ENCODE measurements at regions not wholly inside any gene's neighbourhood (a gene's known extent, or its start where the extent isn't known, plus 50 kb on each side); places are given as distances from the start of the nearest gene placed in this dataset.

- H3K9ac ChIP-seq = no peak overlapping the region
- ChIA-PET CTCF (interaction anchor here (1.5 kb wide), 1 partner anchor 13 kb away, joined by 3 read pairs; no protein-coding TSS in a partner anchor), POLR2A (no interaction called here)
- H4K20me1 ChIP-seq (ENCODE audit: insufficient read depth) = no peaks in the 10 kb centered on the region
- no peak overlapping the region for H3K27ac ChIP-seq (ENCODE audit: low read depth in 2 of 2, low read length in 1 of 2)
- no peaks in the 10 kb centered on the region; the same call in 1 of the 2 replicates for H3K9me3 ChIP-seq
- no peaks in the 10 kb centered on the region; a peak in 1 of 4 replicates for H3K4me1 ChIP-seq (ENCODE audit: control insufficient read depth in 1 of 2, insufficient read depth in 2 of 2, low read depth in 1 of 2, low read length in 1 of 2)
- H3K4me2 ChIP-seq = no peak overlapping the region
- H3F3A ChIP-seq (replicated peaks; ENCODE audit: insufficient read depth) = no peaks in the 10 kb centered on the region
- H3K9me2 ChIP-seq = no peaks in the 10 kb centered on the region
- TF ChIP-seq CTCF (IDR thresholded peaks at IDR 0.05) (no peak), EP300 (IDR thresholded peaks at IDR 0.05; ENCODE audit: borderline replicate concordance in 1 of 2, low read depth in 1 of 2, low read length in 1 of 2) (peak in 1 of 2 experiments; percentile 12; a peak in 1 of 4 replicates), MEF2A (IDR thresholded peaks at IDR 0.05; ENCODE audit: borderline replicate concordance, low read depth) (no peak), USF1 (IDR thresholded peaks at IDR 0.05; ENCODE audit: borderline replicate concordance, low read depth) (no peak), REST (IDR thresholded peaks at IDR 0.05; ENCODE audit: low read depth, low read length) (no peak), FOXM1 (IDR thresholded peaks at IDR 0.05; ENCODE audit: low read depth) (no peak), RAD21 (IDR thresholded peaks at IDR 0.05; ENCODE audit: low read length) (no peak), GATA2 (CRISPR knock-in tag; IDR thresholded peaks at IDR 0.05) (no peak)
- H3K4me3 ChIP-seq (ENCODE audit: low read depth in 2 of 2, low read length in 1 of 2) = no peak overlapping the region
- H3K79me2 ChIP-seq (ENCODE audit: insufficient read depth) = no peaks in the 10 kb centered on the region
- no peaks in the 10 kb centered on the region for H3K27me3 ChIP-seq (ENCODE audit: insufficient read depth)
- no peak for DNase-seq
- H3K36me3 ChIP-seq (replicated peaks in 1 of 2; ENCODE audit: control insufficient read depth in 1 of 2, insufficient read depth in 2 of 2, low read length in 1 of 2) = no peaks in the 10 kb centered on the region
- no peak overlapping the region for H2AFZ ChIP-seq (ENCODE audit: low read depth)
Observed at GRCh38 chr5:101929628-101930027, 366.5 kb downstream of the SLCO4C1 start.

- WGBS (ENCODE audit: low lambda C conversion rate) = 19% methylated on average over 2 of the region's 2 CpGs
- CTCF ChIA-PET = interaction anchor here (1.0 kb wide), 1 partner anchor 8 kb away, joined by 3 read pairs; no protein-coding TSS in a partner anchor
- TF ChIP-seq ZBTB33 (IDR thresholded peaks at IDR 0.05; ENCODE audit: borderline replicate concordance, low read depth) (no peak), SIN3A (IDR thresholded peaks at IDR 0.05; ENCODE audit: borderline replicate concordance, low read depth, low read length) (no peak), PBX3 (IDR thresholded peaks at IDR 0.05) (no peak), YY1 (IDR thresholded peaks at IDR 0.05; ENCODE audit: low read depth) (no peak), REST (IDR thresholded peaks at IDR 0.05; ENCODE audit: low read depth, low read length) (no peak), NFIC (IDR thresholded peaks at IDR 0.05; ENCODE audit: borderline replicate concordance) (no peak), RCOR1 (IDR thresholded peaks at IDR 0.05; ENCODE audit: low read length) (no peak), RAD21 (IDR thresholded peaks at IDR 0.05; ENCODE audit: low read length) (no peak)
Observed at GRCh38 chr5:101917166-101917565, 378.9 kb downstream of the SLCO4C1 start.

More at GRCh38 chr5:101917166-101917565, 378.9 kb downstream of the SLCO4C1 start:
- Histone ChIP-seq H3K4me2 (no peak overlapping the region), H3K4me1 (ENCODE audit: control insufficient read depth in 1 of 2, insufficient read depth in 2 of 2, low read depth in 1 of 2, low read length in 1 of 2) (no peaks in the 10 kb centered on the region; a peak in 1 of 4 replicates), H3K36me3 (replicated peaks in 1 of 2; ENCODE audit: control insufficient read depth in 1 of 2, insufficient read depth in 2 of 2, low read length in 1 of 2) (no peaks in the 10 kb centered on the region), H3K79me2 (ENCODE audit: insufficient read depth) (no peaks in the 10 kb centered on the region), H3K27me3 (ENCODE audit: insufficient read depth) (no peaks in the 10 kb centered on the region), H4K20me1 (ENCODE audit: insufficient read depth) (no peaks in the 10 kb centered on the region), H3K9me2 (no peaks in the 10 kb centered on the region), H3K4me3 (ENCODE audit: low read depth in 2 of 2, low read length in 1 of 2) (no peak overlapping the region), H3K9ac (no peak overlapping the region), H3F3A (replicated peaks; ENCODE audit: insufficient read depth) (no peaks in the 10 kb centered on the region), H2AFZ (ENCODE audit: low read depth) (no peak overlapping the region), H3K27ac (ENCODE audit: low read depth in 2 of 2, low read length in 1 of 2) (no peak overlapping the region), H3K9me3 (no peaks in the 10 kb centered on the region)
- DNase-seq = no peak
- POLR2A ChIA-PET = no interaction called here

Data from SK-N-SH (cell line).